Activated CD4-positive, CD25-positive, alpha-beta regulatory T cell treated with anti-CD3 and anti-CD28 coated beads, Interleukin-2, amount 50 U/mL, for 24 hours (primary cell): ENCODE measurements at regions not wholly inside any gene's neighbourhood (a gene's known extent, or its start where the extent isn't known, plus 50 kb on each side); places are given as distances from the start of the nearest gene placed in this dataset.

ENCODE experiments used
- ATAC-seq, 2 donors: fragments of 150-1000 bp; cut with Tn5 transposase; one replicate each; pipeline ENCODE4 v1.10.0; 2021; ENCODE audit warnings: mild to moderate bottlenecking in 1 of 2, moderate library complexity in 1 of 2

DNA sequence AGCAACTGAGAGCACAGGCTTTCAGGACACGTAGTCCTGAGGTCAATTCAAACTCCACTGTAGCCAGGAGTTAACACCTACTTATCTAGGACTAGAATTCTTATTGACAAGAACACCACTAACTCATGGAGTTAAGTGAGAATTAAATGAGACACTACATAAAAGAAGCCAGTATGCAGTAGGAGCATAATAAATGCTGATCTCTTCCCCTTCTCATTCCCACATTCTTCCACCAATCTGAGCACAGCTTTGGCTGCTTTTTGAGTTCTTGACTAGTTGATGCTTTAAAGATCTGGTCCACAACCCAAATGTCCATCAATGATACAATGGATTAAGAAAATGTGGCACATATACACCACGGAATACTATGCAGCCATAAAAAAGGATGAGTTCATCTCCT is 55.2 kb downstream of the TTC32 start:
- ATAC-seq, result no peak

DNA sequence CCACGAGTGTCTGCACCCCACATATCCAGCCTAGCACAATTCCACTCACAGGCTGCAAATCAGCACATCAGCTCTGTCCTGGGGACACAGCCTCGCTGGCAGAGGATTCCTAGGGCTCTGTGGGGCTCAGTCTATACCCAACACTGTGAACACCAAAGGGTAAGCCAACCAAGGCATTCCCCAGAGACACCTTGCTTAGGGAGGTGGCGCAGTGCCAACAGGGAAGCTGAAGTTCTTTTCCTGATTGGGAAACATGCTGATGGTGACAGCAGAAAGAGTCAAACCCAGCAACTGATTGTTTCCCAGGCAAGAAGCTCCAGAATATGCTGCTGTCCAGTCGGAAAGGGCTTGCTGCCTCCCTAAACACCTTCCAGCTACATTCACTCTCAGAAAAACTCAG is 55.8 kb downstream of the TTC32 start:
- ATAC-seq, result no peak

DNA sequence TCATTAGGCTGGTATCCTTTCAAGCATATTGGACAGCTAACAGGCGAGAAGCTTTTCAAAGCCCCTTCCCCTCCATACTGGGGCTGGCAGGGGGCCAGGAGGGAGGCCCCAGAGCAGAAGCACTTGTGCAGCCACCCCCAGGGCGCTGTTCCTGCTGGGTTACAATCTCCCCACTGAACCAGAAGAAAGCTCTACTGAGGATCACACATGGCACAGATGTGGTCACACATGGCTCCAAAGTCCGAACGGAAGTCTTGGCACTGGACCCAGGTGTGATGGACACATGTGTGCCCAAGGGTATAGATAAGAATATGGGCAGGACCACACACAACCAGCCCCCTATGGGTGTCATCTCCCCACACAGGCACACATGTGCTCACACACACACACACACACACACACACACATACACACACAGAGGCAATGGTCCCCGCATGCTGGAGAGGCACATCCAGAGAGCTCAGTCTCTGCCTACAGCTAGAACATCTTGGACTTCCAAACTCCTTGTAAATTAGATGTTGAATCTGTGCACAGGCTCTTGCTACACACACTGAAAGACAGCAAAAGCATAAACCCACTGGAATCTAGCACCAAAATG is 56.4 kb downstream of the TTC32 start:
- no peak for ATAC-seq

DNA sequence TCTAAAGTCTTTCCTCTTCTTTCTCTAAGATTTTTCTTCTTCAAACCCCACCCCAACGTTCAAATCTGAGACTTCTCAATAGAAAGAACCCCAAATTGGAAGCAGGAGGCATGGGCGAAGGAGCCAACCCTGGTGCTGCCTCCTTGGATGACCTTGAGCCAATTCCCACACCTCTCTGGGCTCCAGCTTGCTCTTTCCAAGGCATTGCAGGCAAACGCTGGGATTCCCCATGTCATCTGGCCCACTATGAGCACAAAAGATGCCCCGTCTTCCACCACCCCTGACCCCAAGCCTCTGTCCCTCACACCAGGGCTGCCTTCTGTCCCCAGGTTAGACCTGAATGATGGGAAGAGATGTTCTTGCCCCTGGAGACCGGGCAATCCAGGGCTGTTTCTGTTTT is 57.0 kb downstream of the TTC32 start:
- no peak for ATAC-seq

DNA sequence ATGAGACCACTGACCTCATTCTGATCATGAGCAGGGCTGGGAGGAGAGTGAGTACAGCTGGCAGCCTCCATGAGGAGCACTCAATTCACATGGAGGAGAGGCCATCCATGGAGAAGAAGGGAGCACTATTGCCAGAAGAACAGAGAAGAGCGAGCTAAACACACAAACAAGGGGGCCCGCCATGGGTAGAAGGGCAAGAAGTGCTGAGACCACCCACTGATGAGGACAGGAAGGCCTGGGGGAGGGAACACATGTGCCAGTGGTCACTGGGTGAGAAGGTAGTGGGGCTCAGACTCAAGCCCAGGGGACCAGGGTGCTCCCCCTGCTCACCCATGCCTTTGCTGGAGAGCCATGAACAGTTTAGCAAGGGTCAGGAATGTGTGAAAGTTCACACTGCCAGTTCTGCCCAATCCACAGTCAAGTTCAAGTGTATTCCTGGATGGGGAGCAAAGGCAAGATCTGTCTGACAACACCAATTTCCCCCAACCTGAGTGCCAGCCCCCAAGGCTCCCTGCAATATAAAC is 57.7 kb downstream of the TTC32 start:
- no peak for ATAC-seq

DNA sequence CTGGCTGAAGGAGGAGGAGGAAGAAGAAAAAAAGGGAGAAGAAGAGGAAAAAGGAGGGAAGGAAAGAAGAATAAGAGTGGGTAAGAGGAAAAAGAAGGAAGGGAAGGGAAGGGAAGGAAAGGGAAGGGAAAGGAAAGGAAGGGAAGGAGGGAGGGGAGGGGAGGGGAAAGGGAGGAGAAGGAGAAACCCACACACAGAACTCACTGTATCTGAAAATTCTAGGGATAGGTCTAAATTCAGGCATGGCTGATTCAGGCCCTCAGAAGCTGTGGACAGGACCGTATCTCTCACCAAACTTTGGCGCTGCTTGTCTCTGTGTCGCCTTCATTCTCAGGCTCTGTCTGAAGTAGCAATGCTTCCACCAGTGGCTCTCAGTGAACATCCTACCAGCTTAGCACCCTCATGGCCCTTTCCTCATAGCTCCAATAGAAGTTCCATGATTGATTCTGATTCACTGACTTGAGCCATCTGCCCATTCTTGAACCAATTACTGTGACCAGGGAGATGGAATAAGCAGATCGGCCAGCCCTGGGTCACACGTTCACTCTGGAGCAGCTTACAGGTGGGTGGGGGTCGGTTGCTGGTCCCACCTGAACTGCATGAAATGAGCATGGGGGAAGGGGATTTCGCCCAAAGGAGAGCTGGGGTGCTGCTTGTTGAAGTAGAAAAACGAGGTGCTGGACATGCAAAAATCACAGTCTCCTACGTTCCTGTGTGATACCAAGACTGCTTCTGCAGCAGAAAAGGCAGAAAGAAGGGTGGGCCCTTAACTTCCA is 59.7 kb downstream of the TTC32 start:
- ATAC-seq, result no peak

DNA sequence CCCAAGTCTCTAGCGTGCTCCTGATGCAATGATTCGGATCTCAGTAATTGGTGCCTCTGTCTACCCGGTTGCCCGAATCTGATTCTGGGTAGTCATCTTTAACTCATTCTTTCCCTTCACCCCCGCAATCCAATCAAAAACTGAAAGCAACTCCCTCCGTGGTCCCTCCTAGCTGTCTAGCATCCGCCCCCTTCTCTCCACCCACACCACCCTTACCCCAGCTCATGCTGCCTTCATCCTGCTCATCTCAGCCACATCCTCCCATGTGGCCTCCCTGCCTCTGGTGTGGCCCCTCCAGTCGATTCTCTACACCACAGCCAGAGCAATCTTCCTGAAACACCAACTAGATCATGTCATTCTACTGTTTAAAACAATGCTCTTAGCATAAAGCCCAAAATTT is 62.3 kb downstream of the TTC32 start:
- ATAC-seq, result no peak

DNA sequence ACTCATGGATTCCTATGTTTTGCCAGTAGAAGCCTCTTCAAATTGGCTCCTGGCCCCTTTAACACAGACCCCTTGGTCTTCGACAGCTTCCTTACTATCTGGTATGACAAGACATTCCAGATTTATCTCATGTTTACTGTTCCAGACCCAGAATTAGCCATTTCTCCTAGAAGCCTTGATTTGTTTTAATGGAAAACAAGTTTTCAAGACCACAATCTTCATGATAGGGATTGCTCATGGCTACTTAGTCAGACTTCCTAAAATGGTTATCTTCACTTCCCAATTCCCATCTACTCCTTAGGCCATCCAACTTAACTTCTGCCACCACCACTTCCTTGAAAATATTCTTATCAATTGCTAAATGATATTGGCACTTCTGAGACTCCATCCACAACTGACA is 63.2 kb downstream of the TTC32 start:
- ATAC-seq, result no peak

DNA sequence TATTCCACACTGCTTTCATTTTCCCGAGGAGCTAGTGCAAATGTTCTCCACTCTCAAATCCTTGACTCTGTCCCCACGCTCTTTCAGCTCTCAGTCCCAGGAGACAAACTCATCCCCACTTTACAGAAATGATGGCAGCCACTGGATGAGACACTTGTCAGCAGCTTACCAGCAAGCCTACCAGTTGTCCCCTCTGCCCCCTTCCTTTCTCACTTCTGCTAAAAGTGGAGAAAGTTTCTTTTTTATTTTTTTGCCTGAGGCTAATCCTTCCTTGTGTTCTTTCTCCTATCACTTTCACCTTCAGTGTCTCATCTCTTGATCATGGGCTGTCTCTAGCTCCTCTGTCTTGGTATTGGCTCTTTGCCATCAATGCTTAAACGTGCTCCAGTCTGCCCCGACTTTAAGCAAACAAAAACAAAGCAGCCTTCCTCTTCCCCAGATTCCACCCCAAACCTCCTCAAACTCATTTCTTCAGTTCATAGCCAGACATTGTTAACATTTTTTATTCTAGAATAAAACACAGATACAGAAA is 64.5 kb downstream of the TTC32 start:
- no peak for ATAC-seq

DNA sequence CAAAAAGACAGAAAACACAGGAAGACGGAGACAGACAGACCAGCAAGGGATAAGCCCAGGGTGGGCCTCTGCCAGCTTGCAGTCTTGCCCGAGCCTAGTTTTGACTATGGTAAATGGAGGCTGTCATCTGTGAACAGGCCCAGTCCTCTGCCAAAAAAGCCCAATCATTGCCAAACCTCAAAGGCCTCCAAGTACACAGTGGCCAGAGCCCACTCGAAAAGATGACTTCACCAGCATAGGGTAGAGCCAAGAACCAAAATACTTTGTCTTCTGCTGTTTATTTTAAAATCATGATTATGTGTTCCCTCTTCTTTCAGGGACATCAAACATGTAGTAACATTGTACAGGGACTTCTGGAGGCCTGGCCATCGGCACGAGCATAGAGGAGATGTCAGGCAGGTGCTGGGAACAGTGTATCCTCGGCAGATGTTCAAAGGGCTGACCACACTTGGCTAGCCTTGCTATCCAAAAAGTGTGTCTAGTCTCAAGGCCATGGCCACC is 66.0 kb downstream of the TTC32 start:
- ATAC-seq, result no peak

DNA sequence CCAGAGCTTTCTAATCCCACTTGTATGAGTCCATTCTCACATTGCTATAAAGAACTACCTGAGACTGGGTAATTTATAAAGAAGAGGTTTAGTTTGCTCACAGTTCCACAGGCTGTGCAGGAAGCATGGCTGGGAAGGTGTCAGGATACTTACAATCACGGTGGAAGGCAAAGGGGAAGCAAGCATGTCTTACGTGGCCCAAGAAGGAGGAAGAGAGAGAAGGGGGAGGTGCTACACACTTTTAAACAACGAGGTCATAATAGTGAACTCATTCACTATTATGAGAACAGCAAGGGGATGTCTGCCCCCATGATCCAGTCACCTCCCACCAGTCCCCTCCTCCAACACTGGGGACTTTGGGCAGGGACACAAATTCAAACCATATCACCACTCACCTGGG is 67.8 kb downstream of the TTC32 start:
- ATAC-seq, result no peak

DNA sequence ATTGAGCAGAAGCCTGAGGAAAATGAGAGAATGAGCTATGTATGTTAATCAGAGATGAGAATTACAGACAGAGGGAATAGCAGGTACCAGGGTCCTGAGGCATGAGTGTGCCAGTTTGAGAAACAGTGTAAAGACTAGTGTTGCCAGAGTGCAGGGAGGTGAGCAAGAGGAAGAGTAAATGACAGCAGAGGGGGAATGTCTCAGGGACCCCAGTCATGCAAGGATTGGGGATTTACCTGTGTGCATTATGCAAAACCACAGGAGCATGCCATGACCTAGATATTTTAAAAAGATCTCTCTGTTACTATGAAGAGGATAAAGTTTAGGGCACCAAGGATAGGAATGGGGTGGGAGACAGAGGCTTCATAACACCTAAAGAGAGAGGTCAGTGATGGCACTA is 72.1 kb downstream of the TTC32 start:
- no peak for ATAC-seq

DNA sequence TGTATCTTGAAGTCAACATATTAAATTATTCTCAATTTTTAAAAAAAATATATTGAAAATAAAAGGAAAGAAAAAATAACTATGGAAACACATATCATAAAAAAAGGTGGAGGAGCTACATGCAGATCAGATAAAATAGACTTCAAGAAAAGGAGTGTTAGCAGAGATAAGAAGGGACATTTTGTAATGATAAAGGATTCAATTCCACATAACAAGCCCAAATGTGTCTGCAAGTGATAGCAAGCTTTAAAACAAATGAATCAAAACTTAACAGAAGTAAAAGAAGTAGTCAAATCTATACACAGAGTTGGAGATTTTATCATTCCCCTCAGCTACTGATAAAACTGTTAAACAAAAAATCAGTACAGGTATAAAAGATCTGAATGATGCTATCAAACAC is 74.9 kb downstream of the TTC32 start:
- no peak for ATAC-seq

DNA sequence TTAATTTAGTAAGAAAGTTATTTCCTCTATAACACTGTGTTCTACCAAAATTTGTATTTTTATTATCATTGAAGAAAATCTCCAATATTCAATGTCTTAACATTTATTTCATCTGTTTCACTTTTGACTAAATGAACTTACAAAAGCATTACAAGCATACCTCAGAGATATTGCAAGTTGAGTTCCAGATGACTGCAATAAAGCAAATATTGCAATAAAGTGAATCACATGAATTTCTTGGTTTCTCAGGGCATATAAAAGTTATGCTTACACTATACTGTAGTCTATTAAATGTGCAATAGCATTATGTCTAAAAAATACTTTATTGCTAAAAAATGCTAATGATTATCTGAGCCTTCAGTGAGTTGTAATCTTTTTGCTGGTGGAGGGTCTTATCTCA is 78.3 kb downstream of the TTC32 start:
- no peak for ATAC-seq

DNA sequence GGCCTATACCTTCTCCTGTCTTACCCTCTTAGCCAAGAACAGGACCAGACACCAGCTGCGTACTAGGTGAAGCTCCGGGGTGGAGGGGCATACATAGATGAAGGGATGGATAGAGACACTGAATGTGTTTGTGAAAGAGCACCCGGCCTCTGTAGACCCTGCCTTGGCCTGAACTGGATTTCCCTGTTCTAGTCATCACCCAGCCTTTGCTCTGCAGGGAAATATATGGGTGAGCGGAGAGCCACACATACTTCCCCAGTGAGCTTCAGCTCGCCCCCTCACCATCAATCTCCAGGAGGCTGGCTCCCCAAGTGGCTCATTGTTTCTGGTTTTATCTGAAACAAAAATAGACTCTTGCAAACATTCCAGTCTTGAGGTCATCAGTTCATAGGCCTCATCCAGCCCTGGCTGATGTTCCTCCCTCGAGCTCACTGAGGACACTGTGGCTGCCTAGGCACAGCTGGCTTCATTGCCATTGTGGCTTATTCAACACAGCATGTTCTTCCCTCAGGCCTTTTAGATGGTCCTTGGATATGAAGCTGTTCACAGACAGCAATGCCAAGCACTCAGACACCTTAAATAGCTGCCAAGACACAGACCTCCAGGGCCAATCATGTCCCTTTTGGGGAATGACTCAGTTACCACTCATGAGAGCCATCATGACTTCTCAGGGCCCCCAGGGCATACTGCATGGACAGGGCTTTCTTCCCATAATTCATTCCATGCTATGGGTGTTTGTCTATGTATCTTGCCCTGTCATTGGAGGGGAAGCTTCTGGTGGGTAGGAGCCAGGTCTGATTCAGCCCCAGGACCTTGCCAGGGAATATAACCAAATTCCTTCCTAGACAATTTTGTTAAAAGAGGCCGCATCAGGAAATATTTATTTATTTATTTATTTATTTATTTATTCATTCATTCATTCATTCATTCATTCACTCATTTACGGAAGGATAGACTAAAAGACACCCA is 82.4 kb downstream of the TTC32 start:
- ATAC-seq, result no peak

DNA sequence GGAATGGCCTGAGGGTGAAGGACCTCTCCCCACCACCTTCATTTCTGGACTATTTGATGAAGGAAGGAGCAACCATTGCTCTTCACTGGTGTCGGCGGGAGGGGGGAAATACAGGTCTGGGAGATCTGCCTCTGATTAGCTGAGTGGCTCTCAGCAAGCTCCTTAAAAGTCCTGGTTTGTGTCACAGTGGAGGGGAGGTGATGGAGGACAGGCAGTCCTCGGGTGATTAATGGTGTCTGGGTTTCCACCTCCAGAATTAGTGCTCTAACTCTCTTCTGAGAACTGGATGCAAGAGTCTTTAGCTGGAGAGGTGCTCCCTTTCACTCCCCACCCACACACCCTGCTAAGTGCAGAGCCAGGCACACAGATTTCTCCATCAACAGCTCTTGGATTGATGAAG is 83.2 kb downstream of the TTC32 start:
- no peak for ATAC-seq

DNA sequence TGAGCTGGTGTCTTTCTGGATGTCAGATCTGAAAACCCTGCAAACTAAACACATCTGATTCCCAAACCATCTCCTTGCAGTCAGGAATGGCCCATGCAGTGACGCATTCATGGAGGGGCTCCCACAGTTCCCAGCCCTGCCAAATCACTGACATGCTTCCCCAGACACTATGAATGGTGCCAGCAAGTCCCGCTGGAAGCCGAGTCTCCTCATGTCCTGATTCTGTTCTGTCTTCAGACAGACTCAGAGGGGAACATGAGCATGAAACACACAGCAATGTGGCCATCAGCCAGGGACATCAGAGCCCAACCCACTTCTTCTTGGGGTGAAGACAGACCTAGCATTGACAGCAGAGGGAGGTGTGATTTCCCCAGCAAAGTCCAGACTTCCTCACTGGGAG is 83.7 kb downstream of the TTC32 start:
- ATAC-seq, result no peak

DNA sequence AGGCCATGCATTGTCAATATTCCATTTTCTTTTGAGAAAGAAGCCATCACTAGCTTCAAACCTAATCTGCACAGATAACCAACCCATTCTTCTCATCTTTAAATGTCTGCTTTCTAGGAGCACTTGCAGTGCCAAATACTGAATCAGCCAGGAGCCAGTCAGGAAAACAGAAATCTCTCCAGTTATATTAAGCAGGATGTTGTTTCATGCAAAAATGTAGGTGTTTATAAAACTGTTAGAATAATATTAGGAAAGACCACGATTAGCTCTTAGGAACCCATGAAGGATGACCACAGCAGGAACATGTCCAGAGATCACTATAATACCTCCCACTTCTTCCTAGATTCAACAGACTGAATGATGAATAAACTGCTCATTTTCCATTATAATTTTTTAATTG is 86.0 kb downstream of the TTC32 start:
- ATAC-seq, result no peak

DNA sequence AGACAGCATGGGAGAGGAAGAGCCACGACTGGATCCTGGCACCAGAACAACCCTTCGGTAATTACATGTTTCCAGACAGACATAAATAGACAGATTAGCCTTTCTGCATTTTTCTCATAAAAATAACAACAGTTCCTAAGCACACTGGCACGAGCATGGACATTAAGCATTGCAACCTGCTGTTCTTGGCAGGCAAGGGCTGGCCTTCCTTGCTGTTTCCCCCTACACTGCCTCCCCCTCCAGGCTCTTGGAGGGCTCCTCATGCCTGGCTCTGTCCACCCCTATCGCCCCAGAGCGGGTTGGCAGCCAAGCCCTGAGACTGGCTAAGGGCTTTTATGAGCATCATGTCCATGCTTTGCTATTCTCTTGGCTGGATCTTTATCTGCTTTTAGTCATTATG is 89.6 kb downstream of the TTC32 start:
- no peak for ATAC-seq

DNA sequence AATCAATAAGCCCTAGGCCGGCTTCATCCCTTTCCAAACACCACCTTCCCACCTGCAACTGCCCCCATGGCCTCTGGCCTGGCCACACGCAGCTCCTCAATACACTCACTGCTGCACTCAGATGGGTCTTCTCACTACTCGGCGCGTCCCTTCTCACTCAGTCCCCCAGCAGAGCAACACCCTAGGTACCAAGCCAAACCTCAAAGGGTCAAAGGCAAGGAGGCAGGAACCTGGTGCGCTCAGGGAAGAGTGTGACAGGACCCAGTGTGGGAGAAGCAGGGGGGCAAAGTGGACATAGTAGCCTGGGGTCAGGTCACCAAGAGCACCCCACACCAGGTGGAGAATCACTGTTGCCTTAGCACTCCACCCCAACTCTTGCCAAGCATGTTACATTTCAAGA is 90.6 kb downstream of the TTC32 start:
- ATAC-seq, result no peak

DNA sequence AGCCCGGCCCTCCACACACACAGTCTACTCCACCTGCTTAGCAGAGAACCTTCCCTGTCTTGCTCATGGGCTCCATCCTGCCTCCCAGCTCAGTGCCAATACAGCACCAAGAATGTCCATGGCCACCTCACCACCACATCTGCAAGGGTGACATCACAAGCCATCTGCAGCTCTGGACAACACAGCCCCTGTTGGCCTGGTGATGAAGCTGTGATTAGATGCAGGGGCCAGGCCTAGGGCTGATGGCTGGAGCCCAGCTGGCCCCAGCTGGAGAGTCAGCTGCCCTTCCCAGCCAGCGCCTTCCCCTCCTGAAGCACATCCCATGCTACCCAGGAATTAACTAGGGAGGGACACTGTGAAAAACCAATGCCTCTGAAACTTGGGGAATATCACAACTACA is 91.1 kb downstream of the TTC32 start:
- ATAC-seq, result no peak

DNA sequence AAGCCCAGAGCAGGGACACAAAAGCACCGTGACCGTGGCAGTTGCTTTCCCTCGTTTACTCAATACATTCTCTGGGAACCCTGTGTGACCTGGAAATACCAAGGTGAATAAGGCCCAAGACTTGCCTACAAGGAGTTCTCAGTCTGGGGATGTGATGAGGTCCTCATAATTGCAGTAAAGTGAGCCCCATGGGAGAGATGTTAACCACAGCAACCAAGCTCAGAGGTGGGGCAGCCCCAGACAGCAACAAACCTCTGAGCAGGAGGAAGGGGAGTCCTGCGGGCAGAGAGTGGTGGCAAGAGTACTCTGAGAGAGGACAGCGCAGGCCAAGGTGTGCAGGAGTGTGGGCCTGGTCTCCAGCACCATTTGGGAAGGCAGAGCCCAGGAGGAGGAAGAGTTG is 91.6 kb downstream of the TTC32 start:
- no peak for ATAC-seq

DNA sequence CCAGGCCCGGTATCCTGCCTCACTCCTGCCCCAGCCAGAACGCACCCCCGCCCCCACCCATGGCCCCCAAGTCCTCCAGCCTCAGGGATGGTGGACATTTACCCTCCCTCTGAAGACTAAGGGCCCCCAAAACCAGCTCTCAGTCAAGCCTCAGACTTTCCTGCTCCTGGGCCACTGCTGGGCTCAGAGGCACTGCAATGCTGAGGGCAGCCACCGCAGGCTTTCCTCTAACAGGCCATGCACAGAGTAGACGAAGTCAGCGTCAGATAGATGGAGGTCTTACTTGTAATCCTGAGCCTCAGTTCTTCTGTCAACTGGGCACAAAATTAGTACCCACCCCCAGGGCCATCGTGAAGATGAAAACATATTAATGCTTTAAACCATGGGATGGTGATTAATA is 92.6 kb downstream of the TTC32 start:
- no peak for ATAC-seq
